Glutamatergic neuron (in vitro differentiated cells): ENCODE measurements at regions not wholly inside any gene's neighbourhood (a gene's known extent, or its start where the extent isn't known, plus 50 kb on each side); places are given as distances from the start of the nearest gene placed in this dataset.

Source experiments
- DNase-seq: peaks from one replicate; pipeline ENCODE4 v3.0.0; 2022
- H3K27ac Mint-ChIP-seq: one replicate; pipeline ENCODE4 v1.8.0; 2020; ENCODE audit warnings: mild to moderate bottlenecking, mixed read lengths, inconsistent platforms; ENCODE audit not compliant: unreplicated experiment
- H3K27me3 Mint-ChIP-seq: one replicate; pipeline ENCODE4 v1.8.0; 2020; ENCODE audit warnings: mild to moderate bottlenecking, moderate library complexity, mixed read lengths, inconsistent platforms; ENCODE audit not compliant: unreplicated experiment
- H3K36me3 Mint-ChIP-seq: one replicate; pipeline ENCODE4 v1.8.0; 2020; ENCODE audit warnings: mild to moderate bottlenecking, mixed read lengths, inconsistent platforms; ENCODE audit not compliant: unreplicated experiment
- H3K4me1 Mint-ChIP-seq: one replicate; pipeline ENCODE4 v1.8.0; 2020; ENCODE audit warnings: mild to moderate bottlenecking, low read depth, mixed read lengths, inconsistent platforms; ENCODE audit not compliant: unreplicated experiment
- H3K4me3 Mint-ChIP-seq: one replicate; pipeline ENCODE4 v1.8.0; 2020; ENCODE audit warnings: mild to moderate bottlenecking, mixed read lengths, inconsistent platforms; ENCODE audit not compliant: unreplicated experiment
- H3K9me3 Mint-ChIP-seq: one replicate; pipeline ENCODE4 v1.8.0; 2020; ENCODE audit warnings: mild to moderate bottlenecking, moderate library complexity, mixed read lengths, inconsistent platforms; ENCODE audit not compliant: unreplicated experiment
- TF ChIP-seq, protein P1 (sequence below): fragments of 200-600 bp; sonication (generic); IDR thresholded peaks from one replicate; pipeline ENCODE4 v1.5.0; 2021; ENCODE audit not compliant: partially characterized antibody, unreplicated experiment

DNA sequence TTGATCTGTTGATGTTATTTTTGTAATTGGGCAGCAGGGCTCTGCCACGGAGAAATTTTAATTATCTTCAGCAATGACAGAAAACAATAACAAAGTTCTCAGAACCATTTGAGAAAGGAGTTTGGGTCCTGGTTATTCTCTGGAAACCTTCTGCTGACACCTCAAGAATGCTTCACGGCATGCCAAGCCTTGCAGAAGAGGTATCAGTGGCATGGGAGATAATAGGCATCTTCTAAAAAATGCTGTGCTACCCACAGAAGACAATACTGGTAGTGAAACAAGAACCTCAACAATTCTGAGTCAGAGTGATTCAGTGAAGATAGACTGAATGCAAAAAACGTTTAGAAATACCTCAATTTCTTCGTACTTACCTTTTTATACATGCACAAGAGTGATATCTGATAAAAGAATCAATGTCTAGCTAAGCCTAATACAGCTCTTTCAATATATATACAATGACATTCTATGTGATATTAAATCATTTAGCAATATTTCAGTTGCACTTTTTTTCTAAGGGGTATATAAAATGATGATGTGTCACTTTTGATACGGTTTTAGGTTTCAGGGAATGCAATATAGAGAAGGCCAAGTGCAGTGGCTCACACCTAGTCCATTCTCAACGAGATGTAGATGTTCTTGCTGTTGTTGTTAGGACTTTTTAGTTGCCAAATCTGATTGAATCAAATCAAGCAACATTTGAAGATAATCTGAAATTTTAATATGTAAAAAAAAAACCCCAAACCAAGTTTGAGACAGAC is 110.4 kb upstream of the COL21A1 start:
- no peaks in the 10 kb centered on the region for H3K4me1 Mint-ChIP-seq
- no peaks in the 10 kb centered on the region for H3K36me3 Mint-ChIP-seq
- H3K4me3 Mint-ChIP-seq = no peak overlapping the region
- TF ChIP-seq, protein P1, sequence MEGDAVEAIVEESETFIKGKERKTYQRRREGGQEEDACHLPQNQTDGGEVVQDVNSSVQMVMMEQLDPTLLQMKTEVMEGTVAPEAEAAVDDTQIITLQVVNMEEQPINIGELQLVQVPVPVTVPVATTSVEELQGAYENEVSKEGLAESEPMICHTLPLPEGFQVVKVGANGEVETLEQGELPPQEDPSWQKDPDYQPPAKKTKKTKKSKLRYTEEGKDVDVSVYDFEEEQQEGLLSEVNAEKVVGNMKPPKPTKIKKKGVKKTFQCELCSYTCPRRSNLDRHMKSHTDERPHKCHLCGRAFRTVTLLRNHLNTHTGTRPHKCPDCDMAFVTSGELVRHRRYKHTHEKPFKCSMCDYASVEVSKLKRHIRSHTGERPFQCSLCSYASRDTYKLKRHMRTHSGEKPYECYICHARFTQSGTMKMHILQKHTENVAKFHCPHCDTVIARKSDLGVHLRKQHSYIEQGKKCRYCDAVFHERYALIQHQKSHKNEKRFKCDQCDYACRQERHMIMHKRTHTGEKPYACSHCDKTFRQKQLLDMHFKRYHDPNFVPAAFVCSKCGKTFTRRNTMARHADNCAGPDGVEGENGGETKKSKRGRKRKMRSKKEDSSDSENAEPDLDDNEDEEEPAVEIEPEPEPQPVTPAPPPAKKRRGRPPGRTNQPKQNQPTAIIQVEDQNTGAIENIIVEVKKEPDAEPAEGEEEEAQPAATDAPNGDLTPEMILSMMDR = no peak
- H3K27me3 Mint-ChIP-seq = no peaks in the 10 kb centered on the region
- H3K9me3 Mint-ChIP-seq = no peaks in the 10 kb centered on the region
- no peak for DNase-seq
- no peak overlapping the region for H3K27ac Mint-ChIP-seq

GRCh38 chr6:56356426-56356825 is 109.0 kb upstream of the COL21A1 start:
- no peaks in the 10 kb centered on the region for H3K27me3 Mint-ChIP-seq
- no peak overlapping the region for H3K4me3 Mint-ChIP-seq
- no peak overlapping the region for H3K27ac Mint-ChIP-seq
- no peak for DNase-seq
- H3K4me1 Mint-ChIP-seq = no peaks in the 10 kb centered on the region
- TF ChIP-seq, protein P1 = no peak
- peaks cover 4% of the 10 kb centered on the region for H3K36me3 Mint-ChIP-seq
- no peaks in the 10 kb centered on the region for H3K9me3 Mint-ChIP-seq

- Mint-ChIP-seq H3K27me3 (no peaks in the 10 kb centered on the region), H3K4me3 (no peak overlapping the region), H3K27ac (no peak overlapping the region), H3K4me1 (no peaks in the 10 kb centered on the region), H3K9me3 (no peaks in the 10 kb centered on the region), H3K36me3 (peaks cover 4% of the 10 kb centered on the region)
- DNase-seq = no peak
- TF ChIP-seq, protein P1 = no peak
Measured at GRCh38 chr6:56353860-56354259, 106.5 kb upstream of the COL21A1 start.

DNA sequence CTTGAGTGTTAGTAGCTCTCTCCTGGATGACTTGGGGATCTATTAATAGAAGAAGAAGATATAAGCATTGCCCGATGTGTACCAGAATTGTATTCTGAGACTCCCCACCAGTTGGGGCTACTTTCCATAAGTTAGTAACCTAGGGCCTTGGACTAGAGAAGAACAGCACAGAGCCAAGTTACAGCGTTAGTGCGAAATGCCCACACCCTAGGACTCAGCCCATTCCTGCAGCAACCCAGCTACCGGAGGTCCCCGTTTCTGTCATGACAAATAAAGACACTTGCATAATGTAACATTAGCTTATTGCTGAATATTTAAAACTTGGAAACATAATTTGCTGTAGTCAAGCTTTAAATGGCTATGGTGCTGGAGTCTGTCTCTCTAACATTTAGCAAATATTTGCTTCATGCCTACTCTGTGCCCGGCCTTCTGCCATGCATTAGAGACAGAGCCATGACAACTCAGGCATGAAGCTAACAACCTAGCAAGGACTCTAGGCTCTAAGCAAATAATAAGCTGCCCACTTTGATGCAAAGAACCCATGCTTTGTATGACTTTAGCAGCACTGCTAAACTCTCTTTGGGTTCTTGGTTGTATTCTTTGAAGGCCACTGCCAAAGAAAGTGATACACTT is 103.4 kb upstream of the COL21A1 start:
- Mint-ChIP-seq H3K4me1 (no peaks in the 10 kb centered on the region), H3K9me3 (no peaks in the 10 kb centered on the region), H3K27me3 (no peaks in the 10 kb centered on the region), H3K36me3 (peaks cover 4% of the 10 kb centered on the region), H3K27ac (no peak overlapping the region), H3K4me3 (no peak overlapping the region)
- TF ChIP-seq, protein P1 = no peak
- DNase-seq = no peak

DNA sequence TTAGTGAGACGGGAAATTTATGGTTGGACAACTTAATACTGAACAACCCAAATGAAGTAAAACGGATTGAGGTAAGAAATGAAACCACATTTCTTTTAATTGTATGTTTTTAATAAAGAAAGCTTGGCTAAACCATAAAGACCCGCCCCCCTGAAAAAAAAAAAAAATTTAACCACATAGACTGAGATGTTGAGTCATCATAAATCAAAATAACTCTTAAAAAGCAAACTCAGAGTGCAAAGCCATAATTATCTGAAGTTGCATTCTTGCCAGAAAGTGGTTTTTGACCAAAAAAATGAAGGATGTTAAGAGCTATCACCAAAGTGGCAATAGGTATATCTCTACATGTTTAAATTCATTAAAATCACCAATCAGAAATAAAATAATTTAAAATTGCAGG is 101.8 kb upstream of the COL21A1 start:
- Mint-ChIP-seq H3K9me3 (no peaks in the 10 kb centered on the region), H3K27ac (no peak overlapping the region), H3K4me1 (no peaks in the 10 kb centered on the region), H3K36me3 (peaks cover 4% of the 10 kb centered on the region), H3K27me3 (no peaks in the 10 kb centered on the region), H3K4me3 (no peak overlapping the region)
- TF ChIP-seq, protein P1 = no peak
- DNase-seq = no peak
